Thyroid gland (tissue), 4 donors: ENCODE measurements at regions not wholly inside any gene's neighbourhood (a gene's known extent, or its start where the extent isn't known, plus 50 kb on each side); places are given as distances from the start of the nearest gene placed in this dataset.

Experiments used
- DNase-seq, 2 donors: peaks; one replicate each; pipeline ENCODE4 v3.0.0-alpha.2; 2019
- H3K27ac ChIP-seq, 3 donors: fragments of 200-600 bp; sonication (generic); 1 replicate in 2 of 3; 2 replicates in 1 of 3; pipeline ENCODE4 v1.5.1; 2016 to 2019; ENCODE audit warnings: mild to moderate bottlenecking in 1 of 3, moderate library complexity in 1 of 3
- H3K27me3 ChIP-seq: fragments of 200-600 bp; sonication (generic); one replicate; pipeline ENCODE4 v1.5.1; 2019
- H3K36me3 ChIP-seq, 2 donors: fragments of 200-600 bp; sonication (generic); one replicate each; pipeline ENCODE4 v1.5.1; 2016 to 2019
- H3K4me1 ChIP-seq, 2 donors: fragments of 200-600 bp; sonication (generic); one replicate each; pipeline ENCODE4 v1.5.1; 2017 to 2019
- H3K4me3 ChIP-seq, 3 donors: fragments of 200-600 bp; sonication (generic); replicated peaks in 1 of 3; 1 replicate in 2 of 3; 2 replicates in 1 of 3; pipeline ENCODE4 v1.5.1; 2016; ENCODE audit warnings: mild to moderate bottlenecking in 1 of 3
- H3K9me3 ChIP-seq: fragments of 200-600 bp; sonication (generic); one replicate; pipeline ENCODE4 v1.5.1; 2017
- CTCF ChIP-seq, 6 experiments: fragments of 200-600 bp in 3 of 6; fragments of 450-650 bp in 3 of 6; sonication (generic) in 3 of 6; IDR thresholded peaks; one replicate each; pipeline ENCODE4 v1.5.1; 2016 to 2019; ENCODE audit warnings: antibody characterized with exemption in 6 of 6, mild to moderate bottlenecking in 2 of 6, inconsistent platforms in 1 of 6, moderate library complexity in 1 of 6
- POLR2A ChIP-seq, 2 donors: fragments of 450-650 bp; IDR thresholded peaks; one replicate each; pipeline ENCODE4 v1.6.1; 2017; ENCODE audit warnings: antibody characterized with exemption in 2 of 2, mild to moderate bottlenecking in 2 of 2, moderate library complexity in 1 of 2
- WGBS, 2 donors: methylation state at CpG; one replicate each; pipeline ENCODE4 v1.1.5; 2017; 5-methylcytosine and 5-hydroxymethylcytosine counted together
- intact Hi-C: fragments of 100-400 bp; cut with DNase I; formaldehyde crosslinking; loops from one replicate; pipeline ENCODE4 v1.15.1; 2023

GRCh38 chr12:30484658-30485057 lies 211.0 kb downstream of the IPO8 start:
- H3K27me3 ChIP-seq, result no peaks in the 10 kb centered on the region
- H3K4me3 ChIP-seq, result no peak overlapping the region
- H3K9me3 ChIP-seq, result no peaks in the 10 kb centered on the region
- 83 to 87% methylated on average over 5 of the region's 5 CpGs for WGBS, 2 donors
- H3K4me1 ChIP-seq, result no peaks in the 10 kb centered on the region
- H3K27ac ChIP-seq, result no peak overlapping the region
- DNase-seq, result no peak
- H3K36me3 ChIP-seq, result no peaks in the 10 kb centered on the region
- intact Hi-C loops, result no loop called here
- TF ChIP-seq POLR2A (IDR thresholded peaks at IDR 0.05), result no peak
- no peak for TF ChIP-seq CTCF (IDR thresholded peaks at IDR 0.05)

GRCh38 chr12:30482650-30483049 lies 213.0 kb downstream of the IPO8 start:
- DNase-seq, result no peak
- TF ChIP-seq POLR2A (IDR thresholded peaks at IDR 0.05) (no peak), CTCF (IDR thresholded peaks at IDR 0.05) (no peak)
- Histone ChIP-seq H3K4me1 (no peaks in the 10 kb centered on the region), H3K4me3 (no peak overlapping the region), H3K27me3 (no peaks in the 10 kb centered on the region), H3K27ac (no peak overlapping the region), H3K36me3 (no peaks in the 10 kb centered on the region), H3K9me3 (no peaks in the 10 kb centered on the region)
- intact Hi-C loops, result no loop called here
- 89 to 100% methylated on average over 1 of the region's 1 CpG for WGBS, 2 donors

GRCh38 chr12:30473274-30473673 lies 222.4 kb downstream of the IPO8 start:
- Histone ChIP-seq H3K36me3 (no peaks in the 10 kb centered on the region), H3K9me3 (no peaks in the 10 kb centered on the region), H3K4me3 (no peak overlapping the region), H3K4me1 (no peaks in the 10 kb centered on the region), H3K27me3 (no peaks in the 10 kb centered on the region), H3K27ac (no peak overlapping the region)
- no peak for TF ChIP-seq CTCF (IDR thresholded peaks at IDR 0.05)
- TF ChIP-seq POLR2A (IDR thresholded peaks at IDR 0.05), result no peak
- intact Hi-C loops, result no loop called here
- no peak for DNase-seq
- 80 to 83% methylated on average over 2 of the region's 2 CpGs for WGBS, 2 donors

- WGBS, 2 donors, result 87 to 88% methylated on average over 4 of the region's 4 CpGs
- Histone ChIP-seq H3K27ac (no peak overlapping the region), H3K4me1 (no peaks in the 10 kb centered on the region), H3K4me3 (no peak overlapping the region), H3K9me3 (no peaks in the 10 kb centered on the region), H3K27me3 (no peaks in the 10 kb centered on the region), H3K36me3 (no peaks in the 10 kb centered on the region)
- intact Hi-C loops, result no loop called here
- DNase-seq, result no peak
- TF ChIP-seq POLR2A (IDR thresholded peaks at IDR 0.05) (no peak), CTCF (IDR thresholded peaks at IDR 0.05) (no peak)
Measured at GRCh38 chr12:30466093-30466585, 229.5 kb downstream of the IPO8 start.

GRCh38 chr12:30463636-30464035 lies 232.0 kb downstream of the IPO8 start:
- TF ChIP-seq CTCF (IDR thresholded peaks at IDR 0.05) (no peak), POLR2A (IDR thresholded peaks at IDR 0.05) (no peak)
- H3K27ac ChIP-seq, result no peak overlapping the region
- H3K4me1 ChIP-seq, result no peaks in the 10 kb centered on the region
- no peaks in the 10 kb centered on the region for H3K36me3 ChIP-seq
- intact Hi-C loops, result no loop called here
- WGBS, 2 donors, result 50 to 95% methylated on average over 2 of the region's 2 CpGs
- H3K9me3 ChIP-seq, result no peaks in the 10 kb centered on the region
- H3K4me3 ChIP-seq, result no peak overlapping the region
- no peak for DNase-seq
- no peaks in the 10 kb centered on the region for H3K27me3 ChIP-seq
